SH-SY5Y (cell line): ENCODE measurements at regions not wholly inside any gene's neighbourhood (a gene's known extent, or its start where the extent isn't known, plus 50 kb on each side); places are given as distances from the start of the nearest gene placed in this dataset.

Experiments
- GATA2 ChIP-seq: IDR thresholded peaks from 2 replicates; pipeline ENCODE4 v1.6.1; 2011; ENCODE audit warnings: mild to moderate bottlenecking, low read depth, low read length
- GATA3 ChIP-seq: IDR thresholded peaks from 2 replicates; pipeline ENCODE4 v1.6.1; 2011; ENCODE audit warnings: low read depth, mild to moderate bottlenecking, low read length, moderate library complexity

DNA sequence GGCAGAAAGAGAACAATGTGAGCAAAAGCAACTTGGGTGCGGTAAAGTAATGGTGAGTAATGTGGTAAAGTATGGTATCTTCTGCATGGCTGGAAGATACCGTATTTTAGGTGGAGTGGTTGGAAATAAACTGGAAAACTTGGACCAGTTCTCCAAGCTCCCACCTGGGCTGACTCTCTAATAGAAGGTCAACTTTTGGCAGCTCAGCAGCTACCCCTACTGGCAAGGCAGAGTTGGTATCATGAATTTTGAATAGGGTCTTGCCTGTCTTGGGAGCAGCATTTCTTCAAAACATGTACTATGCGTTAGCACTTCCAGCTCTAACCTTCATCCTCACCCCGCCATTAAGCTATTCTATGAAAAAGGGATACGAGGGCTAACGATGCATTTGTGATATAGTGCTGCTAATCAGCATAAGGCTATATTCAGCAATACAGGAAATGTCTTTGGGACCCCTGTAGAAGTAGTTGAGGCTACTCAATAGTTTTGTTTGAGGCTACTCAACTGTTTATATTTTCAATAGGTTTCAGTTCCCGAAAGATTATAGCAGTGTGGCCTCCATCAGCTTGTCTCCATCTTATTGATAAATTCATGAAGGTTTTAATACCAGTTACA, 276.3 kb upstream of the FAR2 start:
- no peak for TF ChIP-seq GATA2
- no peak for TF ChIP-seq GATA3
